ENCODE measurements at regions not wholly inside any gene's neighbourhood (a gene's known extent, or its start where the extent isn't known, plus 50 kb on each side); places are given as distances from the start of the nearest gene placed in this dataset.

DNA sequence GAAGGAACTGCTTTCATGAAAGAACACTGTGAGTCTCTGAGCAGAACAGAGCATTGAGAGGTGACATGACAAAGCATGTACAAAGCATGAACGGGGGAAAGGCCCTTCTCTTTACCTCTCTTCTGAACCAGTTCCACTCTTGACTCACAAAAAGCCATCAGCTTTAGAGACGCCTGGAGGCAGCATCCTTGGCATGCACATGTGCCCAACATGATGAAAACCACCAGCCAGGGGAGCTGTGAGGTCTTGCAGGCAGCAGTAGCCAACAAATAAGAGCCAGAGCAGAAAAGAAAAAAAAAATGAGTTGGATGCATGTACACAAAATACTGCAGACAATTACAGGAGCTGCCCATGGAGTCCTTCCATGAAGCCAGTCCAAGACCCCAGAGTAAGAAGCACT lies 95.5 kb upstream of the AGAP1 start:
- TF ChIP-seq, protein P1, sequence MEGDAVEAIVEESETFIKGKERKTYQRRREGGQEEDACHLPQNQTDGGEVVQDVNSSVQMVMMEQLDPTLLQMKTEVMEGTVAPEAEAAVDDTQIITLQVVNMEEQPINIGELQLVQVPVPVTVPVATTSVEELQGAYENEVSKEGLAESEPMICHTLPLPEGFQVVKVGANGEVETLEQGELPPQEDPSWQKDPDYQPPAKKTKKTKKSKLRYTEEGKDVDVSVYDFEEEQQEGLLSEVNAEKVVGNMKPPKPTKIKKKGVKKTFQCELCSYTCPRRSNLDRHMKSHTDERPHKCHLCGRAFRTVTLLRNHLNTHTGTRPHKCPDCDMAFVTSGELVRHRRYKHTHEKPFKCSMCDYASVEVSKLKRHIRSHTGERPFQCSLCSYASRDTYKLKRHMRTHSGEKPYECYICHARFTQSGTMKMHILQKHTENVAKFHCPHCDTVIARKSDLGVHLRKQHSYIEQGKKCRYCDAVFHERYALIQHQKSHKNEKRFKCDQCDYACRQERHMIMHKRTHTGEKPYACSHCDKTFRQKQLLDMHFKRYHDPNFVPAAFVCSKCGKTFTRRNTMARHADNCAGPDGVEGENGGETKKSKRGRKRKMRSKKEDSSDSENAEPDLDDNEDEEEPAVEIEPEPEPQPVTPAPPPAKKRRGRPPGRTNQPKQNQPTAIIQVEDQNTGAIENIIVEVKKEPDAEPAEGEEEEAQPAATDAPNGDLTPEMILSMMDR (conservative IDR thresholded peaks at IDR 0.05): no peak
- no peak for TF ChIP-seq ZFX (IDR thresholded peaks at IDR 0.05)
